Frontal cortex (tissue), 3 donors: ENCODE measurements at regions not wholly inside any gene's neighbourhood (a gene's known extent, or its start where the extent isn't known, plus 50 kb on each side); places are given as distances from the start of the nearest gene placed in this dataset.

Experiments used
- DNase-seq, 2 donors: peaks; one replicate each; pipeline ENCODE4 v3.0.0; 2012; ENCODE audit warnings: low spot score in 2 of 2
- FAIRE-seq: peaks from 2 replicates; lab custom pipeline; 2012; peaks lifted over from hg19 to GRCh38; lab: Jason Lieb, UNC
- donor health status: control.
- donor health status: control.
- donor health status: control.

DNA sequence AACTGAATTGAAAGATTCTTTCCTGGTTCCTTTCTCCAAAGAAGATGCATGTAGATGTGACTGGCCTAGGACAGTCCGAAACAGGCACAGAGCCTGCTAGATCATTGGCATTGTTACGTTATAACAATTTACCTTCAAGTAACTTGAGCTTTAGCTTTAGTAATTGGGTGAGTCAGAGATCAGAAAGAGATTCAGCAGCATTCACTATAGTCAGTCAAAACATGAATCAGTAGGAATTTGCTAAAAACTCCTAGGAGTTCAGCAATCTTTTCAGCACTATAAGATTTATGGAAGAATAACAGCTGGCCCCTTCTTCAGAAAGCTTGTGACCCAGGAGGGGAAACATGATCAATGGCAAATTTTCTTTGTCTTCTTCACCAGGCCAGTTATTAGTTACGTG, 281.7 kb upstream of the PRDM1 start:
- FAIRE-seq = no peak
- no peak for DNase-seq

DNA sequence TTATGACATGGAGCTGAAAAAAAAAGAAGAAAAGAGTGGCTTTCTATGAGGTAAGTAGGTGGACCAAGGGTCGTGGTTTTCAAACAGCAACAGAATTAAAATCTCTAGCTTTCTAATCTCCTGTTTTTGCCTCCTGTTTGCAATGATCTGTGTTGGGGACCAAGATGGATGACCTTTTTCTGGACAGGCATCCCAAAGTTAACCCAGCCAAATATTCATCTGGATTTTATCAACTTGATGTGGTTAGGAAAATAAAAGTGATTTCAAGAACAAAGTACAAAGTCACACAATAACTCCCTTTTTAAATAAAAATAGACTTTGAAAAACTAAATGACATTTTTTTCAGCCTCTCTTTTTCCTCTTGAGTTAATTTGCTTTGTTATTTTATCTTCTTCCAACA, 282.1 kb upstream of the PRDM1 start:
- DNase-seq = no peak

DNA sequence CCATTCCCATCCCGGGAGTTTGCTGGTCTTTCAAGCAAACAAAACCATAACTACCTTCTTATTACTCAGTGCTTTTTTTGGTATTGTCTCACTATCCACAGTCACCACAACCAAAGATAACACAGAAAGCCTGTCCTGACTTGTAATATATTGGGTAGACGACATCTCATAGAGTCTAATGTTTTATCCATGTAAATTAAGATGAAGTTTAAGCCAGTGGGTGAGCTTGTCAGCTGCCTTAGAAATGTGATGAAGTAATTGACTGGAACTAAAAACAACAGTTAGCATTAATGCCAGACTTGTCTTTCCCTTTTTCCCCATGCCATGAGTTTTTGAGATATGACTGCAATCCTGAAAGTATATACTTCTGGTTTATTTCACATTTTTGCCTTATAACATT, 282.7 kb upstream of the PRDM1 start:
- FAIRE-seq = no peak
- no peak for DNase-seq

More for the DNA sequence above, 282.1 kb upstream of the PRDM1 start:
- no peak for FAIRE-seq

DNA sequence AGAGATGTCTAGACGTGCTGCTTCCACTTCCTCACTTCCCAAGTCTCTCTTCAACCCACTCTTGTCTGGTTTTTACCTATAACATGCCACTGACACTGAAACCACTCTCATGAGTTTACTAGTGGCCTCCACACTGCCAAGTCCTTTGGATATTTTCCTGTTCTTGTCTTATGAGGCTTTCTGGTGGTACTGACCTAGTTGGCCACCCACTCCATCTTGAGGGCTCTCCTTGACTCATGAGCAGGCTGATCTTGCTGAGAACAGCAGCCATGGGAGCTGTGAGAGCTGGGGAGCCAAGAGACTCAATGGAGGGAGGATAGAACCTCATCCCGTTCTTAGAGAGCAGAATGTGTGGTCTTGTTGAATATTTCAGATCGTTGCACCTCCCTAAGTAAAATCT, 283.4 kb upstream of the PRDM1 start:
- no peak for FAIRE-seq

DNA sequence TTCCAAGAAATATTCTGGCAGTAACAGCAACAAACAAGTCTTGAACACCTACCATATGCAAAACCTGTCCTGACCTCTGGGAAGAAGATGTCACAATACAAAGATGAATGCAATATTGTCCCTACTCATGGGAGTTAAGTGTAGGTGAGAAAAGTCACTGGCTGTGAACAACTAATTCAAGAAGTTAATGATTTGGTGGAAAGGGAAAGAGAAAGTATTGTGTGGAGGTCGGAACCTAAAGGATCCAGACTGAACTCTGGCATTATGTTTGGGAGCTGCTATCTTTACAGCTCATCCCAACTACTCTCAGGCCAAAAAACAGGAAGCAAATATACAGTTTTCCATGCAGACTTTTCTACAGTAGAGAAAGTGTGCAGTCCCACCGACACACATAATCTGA, 285.3 kb upstream of the PRDM1 start:
- no peak for DNase-seq
- no peak for FAIRE-seq

More for the DNA sequence above, 283.4 kb upstream of the PRDM1 start:
- DNase-seq = no peak

DNA sequence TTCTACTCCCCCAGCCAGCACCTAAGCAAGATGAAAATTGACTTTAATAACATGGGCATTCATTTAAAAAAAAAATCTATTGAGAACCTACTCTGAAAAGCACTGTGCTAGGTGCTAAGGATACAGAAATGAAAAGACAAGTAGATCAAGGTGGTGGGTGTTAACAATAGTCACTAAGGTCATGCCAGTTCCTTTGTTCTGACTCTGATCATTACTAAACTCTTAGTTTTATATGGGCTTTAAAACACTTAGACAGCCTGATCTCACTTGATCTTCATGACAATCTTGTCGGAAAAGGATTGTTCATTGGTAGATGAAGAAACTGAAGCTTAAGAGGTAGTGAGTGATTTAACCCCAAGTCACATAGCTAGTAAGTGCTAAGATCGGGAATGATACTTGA, 285.7 kb upstream of the PRDM1 start:
- DNase-seq (no peak), FAIRE-seq (no peak)

DNA sequence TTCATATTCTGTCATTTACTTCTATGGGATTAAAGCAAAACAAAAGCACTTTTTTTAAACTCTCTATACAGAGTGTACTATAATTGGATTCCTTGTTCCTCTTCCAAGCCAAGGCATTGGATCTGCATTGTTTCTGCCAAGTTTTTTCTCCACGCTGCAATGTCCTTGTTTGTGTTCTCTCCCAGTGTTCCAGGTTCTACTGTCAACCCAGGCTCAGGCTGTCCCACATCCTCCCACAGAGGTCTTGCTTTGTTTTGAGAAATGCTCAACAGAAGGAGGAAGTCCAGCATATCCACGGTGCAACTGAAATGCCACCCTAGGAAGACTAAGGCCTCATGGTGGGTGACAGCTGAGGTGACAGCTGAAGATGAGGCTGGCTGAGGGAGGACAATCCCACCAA, 287.1 kb upstream of the PRDM1 start:
- DNase-seq = peak in 1 of 2 donors; percentile 10
- no peak for FAIRE-seq

DNA sequence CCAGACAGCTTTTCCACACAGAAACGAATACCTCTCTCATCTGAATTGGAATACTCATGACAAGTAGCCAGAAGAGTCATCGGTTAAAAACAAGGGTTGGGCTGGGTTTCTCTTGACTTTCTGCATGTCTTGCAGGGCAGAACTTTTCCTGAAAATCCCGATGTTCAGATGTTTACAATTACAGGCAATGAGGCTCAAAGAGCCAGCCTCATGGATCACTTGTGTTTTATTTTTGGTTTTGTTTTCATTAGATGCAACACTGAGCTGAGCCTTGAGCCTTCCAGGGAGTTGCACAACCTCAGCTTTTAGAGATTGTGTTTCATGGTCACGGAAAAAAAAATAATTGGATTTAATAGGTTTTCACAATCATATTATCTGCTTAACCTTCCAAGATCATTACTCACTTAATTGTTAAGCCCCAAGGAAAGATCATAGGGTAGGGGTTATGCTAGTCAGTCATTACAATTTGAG, 288.1 kb upstream of the PRDM1 start:
- DNase-seq (no peak), FAIRE-seq (no peak)

DNA sequence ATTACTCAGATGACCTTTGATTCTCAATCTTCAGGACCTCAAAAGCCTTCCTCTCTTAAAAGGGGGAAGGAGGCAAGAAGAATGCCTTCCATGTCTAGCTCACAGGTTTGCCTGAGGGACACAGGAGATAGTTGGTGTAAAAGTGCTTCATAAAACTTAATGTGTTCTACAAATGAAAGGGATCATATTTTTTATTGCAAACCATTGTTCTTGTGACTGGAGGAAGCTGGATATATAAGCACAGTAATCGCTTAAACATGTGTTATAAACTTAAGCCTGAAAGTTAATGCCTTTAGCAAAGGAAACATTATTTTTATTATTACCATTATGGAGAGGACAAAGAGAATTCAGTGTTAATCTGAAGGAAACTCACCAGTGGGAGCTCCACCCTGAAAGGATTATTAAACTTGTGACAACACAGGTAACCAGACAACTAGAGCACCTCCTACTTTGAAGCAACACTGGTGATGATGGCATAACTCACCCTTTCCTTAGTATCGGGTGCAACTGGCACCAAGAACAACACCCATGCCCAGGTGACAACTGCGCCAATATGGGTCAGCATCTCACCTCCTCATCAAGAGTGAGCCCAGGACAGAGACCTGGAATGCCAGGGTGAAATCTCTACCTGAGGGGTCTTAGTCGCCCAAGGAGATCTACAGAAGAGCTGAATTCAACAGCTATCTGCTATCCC, 288.7 kb upstream of the PRDM1 start:
- FAIRE-seq (no peak), DNase-seq (no peak)

DNA sequence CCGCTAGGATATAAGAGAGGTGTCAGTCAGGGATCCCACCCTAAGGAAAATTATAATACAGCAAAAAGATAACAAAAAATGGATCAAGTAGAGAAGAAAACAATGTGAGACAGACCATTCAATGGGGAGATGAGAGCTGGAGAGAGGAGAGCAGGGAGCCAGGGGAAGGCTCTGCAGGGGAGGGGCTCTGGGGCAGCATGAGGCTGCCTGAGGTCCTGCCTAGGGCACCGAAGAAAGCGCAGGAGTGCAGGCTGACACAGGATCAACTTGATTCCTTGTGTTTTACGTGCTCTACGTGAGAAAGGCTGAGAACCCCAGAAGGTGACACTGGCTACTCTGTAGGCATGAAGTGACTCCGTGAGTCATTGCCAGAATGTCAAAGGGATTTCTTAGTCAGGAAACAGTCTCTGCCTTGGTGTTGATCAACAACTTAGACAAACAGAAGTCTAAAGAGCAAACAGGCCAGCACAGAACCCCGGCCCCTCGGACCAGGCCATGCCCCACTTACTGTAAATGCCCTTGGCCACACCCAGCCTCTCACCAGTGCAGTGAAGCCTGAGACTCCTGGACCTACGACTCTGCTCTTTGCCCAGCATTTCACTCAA, 290.1 kb upstream of the PRDM1 start:
- no peak for DNase-seq
- no peak for FAIRE-seq

DNA sequence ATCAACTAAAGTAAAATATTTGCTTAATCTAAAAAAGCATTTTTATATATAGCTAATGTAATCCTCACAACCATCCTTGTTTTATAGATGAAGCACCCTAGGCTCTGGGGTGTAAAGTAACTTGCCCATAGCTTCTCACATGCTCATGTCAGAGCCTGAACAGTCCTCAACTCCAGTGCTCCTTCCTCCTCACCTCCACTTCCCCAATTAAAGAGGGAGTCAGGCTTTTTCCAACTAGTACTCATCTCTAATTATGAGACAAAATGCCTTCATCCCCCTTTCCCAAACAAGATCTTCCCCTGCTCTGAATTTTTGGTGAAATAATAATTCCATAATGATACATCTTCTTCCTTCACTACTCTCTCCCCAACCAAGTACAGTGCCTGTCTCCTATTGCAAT, 290.8 kb upstream of the PRDM1 start:
- no peak for FAIRE-seq

DNA sequence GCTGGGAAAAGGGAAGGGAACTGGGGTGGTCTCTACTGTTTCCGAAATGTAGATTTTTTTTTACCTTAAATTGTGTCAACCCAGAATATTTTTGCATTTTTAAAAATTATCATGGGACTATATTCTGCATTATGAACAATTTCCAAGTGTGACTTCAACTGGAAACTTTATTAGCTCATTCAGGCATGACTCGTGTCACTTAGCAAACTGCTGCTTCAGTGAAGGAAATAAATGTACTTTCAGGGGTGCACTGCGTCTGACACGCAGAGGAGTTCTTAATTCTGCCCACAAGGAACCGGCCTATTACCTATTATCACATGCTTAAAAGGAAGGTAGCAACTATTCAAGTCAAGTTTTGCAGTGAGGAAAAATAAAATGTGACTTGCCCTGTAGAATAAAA, 291.3 kb upstream of the PRDM1 start:
- FAIRE-seq (no peak), DNase-seq (no peak)

More for the DNA sequence above, 290.8 kb upstream of the PRDM1 start:
- DNase-seq = no peak

DNA sequence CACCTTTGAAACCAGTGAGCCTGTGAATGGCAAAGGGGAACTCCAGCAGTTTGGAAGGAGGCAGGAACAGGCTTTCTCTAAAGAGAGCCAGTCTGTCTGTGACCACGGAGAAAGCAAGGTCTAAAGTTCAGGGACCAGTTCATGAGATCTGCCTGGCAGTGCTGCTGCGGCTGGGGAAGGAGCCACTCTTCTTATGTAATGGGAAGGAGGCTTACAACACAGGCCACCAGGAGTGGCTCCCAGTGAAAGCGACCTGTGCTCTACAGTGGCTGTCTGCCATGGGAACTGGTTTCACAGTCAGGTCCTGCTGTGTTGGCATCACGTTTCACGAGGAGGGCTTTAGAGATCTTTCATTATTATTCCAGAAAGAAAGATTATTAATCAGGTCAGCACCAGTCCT, 291.9 kb upstream of the PRDM1 start:
- no peak for FAIRE-seq
- DNase-seq = peak in 1 of 2 donors; percentile 13

DNA sequence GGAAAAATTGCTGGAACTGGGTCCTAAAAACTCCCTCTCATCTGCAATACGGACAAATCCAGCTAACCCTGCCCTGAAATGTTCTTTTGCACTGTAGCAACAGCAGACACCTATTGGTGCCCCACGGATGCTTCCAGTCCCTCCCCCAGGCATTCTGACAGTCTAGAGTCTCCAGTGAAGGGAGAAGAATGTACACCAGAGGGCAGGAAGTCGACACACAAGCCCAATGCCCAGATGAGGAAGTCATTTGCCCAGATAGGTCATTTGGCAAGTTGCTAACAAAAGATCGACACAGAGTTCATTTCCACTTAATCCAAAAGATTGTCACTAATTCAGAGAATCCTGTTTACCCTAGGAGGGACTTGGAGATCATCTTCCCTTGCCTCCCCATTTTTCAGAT, 293.0 kb upstream of the PRDM1 start:
- FAIRE-seq (no peak), DNase-seq (no peak)

DNA sequence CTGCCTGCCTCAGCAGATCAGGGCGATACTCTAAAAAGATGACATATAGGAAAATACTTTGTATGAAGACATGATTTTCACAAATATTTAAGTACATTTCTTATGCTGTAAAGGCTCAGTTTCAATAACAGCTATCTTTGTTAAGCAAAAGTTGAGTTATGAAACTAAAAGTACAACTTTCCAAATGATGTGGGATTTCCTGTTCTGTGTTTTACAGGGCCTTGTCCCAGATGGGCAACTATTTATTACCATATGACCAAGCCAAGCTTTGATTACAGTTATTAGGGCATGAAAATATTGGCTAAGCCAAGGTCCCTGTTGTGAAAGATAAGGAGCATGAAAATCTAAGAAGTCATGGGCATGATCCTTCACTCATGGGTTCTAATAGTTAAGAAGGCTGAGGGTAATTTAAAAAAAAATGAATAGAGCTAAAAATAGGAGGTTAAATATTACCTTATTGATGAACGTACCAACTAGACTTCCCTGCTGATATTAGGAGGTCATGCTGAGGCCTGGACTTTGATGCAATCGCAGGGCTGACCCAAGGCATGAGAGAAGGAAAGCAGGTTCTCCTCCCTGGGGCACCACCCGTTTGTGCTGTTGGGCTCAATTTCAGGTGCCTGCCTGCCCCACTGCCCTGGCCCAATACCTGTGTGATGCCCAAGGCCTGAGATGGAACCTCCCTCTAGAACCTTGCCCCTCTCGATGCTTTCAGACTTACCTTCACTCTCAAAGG, 294.4 kb upstream of the PRDM1 start:
- FAIRE-seq (no peak), DNase-seq (no peak)

DNA sequence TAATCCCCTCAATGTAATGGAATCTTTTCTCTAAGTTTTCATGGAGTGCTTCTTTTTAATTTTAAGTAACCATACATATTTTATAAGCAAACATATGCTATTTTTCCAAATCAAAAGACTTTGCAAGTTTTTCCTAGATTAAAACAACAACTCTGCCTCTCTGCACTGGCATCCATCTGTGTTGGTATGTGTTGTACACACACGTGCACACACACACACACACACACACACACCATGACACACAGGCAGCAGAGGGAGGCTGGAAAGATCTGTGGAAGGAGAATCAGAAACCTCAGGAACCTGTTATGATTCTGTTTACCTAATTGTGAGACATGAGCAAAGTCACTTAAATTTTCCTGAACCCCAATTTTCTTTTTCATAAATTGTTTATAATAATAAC, 295.0 kb upstream of the PRDM1 start:
- no peak for DNase-seq
- no peak for FAIRE-seq

DNA sequence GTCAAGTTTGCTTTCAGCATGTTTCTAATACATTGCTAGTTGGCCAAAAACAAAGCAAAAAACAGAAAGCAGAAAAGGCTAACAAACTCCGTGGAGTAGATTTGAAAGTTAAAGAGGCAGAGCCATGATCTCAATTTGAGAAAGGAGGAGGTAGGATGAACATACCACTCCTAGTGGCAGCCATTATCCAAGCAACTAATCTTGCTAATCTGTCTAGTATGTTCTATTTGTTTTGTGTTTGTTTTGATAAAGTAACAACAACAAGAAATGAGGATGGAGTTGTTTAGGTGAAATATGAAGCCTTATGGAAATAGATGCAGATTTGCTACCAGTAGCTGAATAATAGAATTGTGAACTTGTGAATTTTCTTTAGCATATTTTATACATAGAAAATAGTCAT, 295.5 kb upstream of the PRDM1 start:
- FAIRE-seq (no peak), DNase-seq (no peak)

DNA sequence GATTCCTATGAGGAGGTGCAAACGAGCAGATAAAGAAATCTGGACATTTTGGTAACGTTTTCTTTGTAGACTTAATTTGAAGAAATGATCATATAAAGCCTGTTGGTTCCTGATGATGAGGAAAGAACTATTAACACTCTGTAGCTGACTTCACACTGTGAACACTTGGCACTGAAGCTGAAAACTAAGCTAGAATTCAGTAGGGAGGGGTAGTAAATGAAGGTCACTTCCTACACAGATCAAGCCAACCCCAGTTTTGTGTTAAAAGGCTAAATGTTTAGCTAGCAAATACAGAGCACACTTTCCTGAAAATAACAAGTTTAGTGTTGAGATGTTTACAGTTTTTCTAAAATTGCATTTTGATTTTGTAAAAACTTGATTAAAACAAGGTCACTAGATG, 296.2 kb upstream of the PRDM1 start:
- DNase-seq = no peak

DNA sequence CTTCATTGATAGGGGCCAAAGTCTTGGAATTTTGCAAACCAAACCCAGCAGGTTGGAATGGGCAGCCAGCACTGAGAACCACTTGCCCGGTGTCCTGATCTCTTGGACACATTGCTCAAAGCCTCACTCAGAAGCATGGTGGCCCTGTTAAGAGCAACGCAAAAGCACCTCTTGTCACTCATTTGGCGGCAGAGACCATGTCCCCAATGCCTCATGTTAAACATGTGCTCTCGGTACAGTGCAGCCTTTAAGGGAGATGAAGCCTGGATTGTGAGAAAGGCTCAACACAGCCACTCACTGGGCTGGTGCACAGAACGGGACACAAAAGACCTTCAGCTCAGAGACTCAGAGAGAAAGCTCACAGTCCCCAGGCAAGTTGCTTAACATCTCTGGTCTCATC, 298.4 kb upstream of the PRDM1 start:
- DNase-seq (no peak), FAIRE-seq (no peak)

More for the DNA sequence above, 296.2 kb upstream of the PRDM1 start:
- no peak for FAIRE-seq

DNA sequence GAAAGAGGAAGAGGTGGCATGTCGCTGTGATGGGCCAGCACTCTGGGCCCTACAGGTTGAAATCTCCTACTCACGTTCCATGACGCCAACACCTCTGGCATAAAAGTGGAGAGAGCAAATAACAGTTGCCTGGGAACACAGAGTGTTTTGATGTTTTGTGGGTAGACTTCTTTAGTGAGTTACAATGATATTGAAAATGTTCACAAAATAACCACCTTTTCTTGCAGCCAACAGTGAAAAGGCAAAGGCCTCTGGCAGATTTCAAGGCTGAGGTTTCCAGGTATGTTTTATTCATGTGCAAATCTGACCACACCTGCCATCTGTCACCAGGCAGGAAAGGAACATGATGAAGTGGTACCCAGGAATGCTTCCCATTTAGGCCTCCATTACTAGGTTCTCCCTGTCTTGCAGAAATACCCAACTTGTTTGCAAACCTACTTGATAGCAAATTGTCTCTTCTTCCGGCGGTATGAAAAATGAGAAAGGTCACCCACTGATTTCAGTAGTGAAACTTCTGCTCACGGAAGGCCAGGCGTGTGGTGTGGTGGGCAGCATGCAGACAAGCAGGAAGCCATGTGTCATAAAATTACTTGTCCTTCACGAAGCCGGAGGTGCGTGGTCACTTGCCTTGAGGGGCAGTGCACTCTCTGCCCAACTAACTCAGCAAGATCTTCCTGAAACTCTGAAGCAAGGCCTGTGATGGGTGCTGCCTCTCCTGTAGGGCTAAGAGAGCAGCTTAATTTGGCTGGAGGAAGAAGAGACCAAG, 299.1 kb upstream of the PRDM1 start:
- DNase-seq = no peak
- FAIRE-seq = no peak
